ENCODE measurements at regions not wholly inside any gene's neighbourhood (a gene's known extent, or its start where the extent isn't known, plus 50 kb on each side); places are given as distances from the start of the nearest gene placed in this dataset.

GRCh38 chr12:25859976-25860375, 98.5 kb upstream of the RASSF8 start:
- no peak for TF ChIP-seq CTCF (IDR thresholded peaks at IDR 0.05)
- no peak for TF ChIP-seq POLR2A (IDR thresholded peaks at IDR 0.05)
